Renal pelvis (tissue), 1 donor: ENCODE measurements at regions not wholly inside any gene's neighbourhood (a gene's known extent, or its start where the extent isn't known, plus 50 kb on each side); places are given as distances from the start of the nearest gene placed in this dataset.

Experiments used
- DNase-seq: peaks from one replicate; pipeline ENCODE4 v3.0.0-alpha.2; 2013

GRCh38 chr1:5598824-5599395, 393.3 kb downstream of the NPHP4 start:
- no peak for DNase-seq

GRCh38 chr1:5597991-5598823, 394.0 kb downstream of the NPHP4 start:
- no peak for DNase-seq

DNA sequence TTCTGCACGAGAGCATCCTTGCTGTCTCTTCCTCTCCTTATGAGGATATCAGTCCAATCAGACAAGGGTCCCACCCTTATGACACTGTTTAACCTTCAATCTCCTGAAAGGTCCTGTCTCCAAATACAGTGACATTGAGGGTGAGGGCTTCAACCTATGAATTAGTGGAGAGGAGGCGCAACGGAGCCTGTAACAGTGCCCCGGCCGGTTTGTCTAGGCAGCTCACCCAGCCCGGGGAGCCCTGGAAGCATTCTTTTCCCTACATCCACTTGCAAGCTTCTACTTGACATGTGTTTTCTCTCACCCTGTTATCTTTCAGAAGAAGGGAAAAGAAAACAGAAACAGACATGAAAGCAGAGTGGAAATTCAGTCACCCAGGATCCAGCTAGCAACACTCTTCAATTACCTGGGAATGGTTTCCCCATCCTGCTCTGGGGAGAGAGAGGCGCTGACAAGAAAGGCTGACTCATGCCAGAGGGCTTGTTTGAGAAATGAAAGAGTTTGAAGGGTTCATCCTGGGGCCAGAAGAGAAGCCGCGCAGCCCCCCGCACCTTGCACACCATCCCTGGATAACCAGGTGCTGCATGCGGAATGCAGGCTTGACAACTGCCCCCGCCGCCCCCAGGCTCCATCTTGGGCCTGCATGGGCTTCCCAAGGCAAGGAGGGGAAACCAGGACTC, 394.9 kb downstream of the NPHP4 start:
- no peak for DNase-seq

GRCh38 chr1:5596651-5597050, 395.6 kb downstream of the NPHP4 start:
- DNase-seq: no peak

DNA sequence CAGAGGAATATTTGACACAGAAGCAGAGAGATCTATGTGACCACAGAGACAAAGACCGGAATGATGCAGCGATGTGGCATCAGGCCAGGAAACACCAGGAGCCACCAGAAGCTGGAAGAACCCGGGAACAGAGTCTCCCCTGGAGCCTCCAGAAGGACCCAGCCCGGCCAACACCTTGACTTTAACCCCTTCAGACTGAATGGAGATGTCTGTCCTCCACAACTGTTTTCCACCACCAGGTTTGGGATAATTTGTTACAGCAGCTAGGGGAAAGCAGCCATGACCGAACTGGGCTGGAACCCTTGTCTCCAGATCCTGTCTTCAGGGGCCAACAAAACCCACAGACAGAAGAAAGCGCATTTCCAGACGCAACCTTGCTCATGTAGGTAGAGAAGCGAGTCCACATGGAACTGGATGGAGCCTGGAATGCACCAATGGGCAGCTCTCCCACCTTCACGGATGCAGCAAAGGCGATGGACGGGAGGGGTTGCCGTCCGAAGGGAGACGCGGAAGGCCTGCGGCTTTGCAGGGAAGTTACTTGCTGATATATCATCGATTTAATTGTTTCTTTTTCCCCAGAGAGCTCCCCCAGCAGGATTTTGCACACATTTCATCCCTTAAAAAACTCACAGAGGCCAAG, 396.6 kb downstream of the NPHP4 start:
- DNase-seq: no peak

- no peak for DNase-seq
Measured at GRCh38 chr1:5594056-5594956, 397.9 kb downstream of the NPHP4 start.

DNA sequence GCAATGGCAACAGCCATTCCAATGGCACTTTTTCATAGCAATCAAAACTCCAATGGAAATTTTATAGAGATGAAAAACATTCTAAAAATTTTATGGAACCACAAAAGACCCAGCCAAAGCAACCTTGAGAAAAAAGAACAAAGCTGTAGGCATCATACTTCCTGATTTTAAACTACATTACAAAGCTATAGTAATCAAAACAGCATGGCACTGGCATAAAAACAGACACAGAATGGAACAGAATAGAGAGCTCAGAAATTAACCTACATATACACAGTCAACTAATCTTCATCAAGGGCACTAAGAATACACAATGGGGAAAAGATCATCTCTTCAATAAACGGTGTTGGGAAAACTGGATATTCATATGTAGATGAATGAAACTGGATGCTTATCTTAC, 401.5 kb downstream of the NPHP4 start:
- no peak for DNase-seq

- no peak for DNase-seq
Measured at GRCh38 chr1:5586629-5587028, 405.6 kb downstream of the NPHP4 start.

- DNase-seq: no peak
Measured at GRCh38 chr1:5585256-5585655, 407.0 kb downstream of the NPHP4 start.

DNA sequence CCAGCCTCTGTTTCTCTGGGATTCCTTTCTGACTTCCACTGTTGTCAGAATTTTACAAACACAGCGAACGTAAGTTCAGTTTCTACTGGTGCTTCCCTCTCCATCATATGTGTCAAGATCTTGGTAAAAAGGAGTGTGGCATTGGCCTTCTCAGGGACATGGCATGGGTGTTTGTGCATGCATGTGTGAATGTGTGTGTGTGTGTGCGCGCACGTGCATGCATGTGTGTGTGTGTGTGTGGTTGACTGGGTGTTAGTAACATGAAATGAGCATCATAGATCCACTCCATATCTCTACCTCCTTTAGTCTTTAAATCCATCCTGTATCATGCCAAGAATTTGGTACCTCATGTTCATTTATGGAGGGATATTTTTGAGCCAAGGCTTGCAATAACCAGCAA, 411.3 kb downstream of the NPHP4 start:
- DNase-seq: no peak

DNA sequence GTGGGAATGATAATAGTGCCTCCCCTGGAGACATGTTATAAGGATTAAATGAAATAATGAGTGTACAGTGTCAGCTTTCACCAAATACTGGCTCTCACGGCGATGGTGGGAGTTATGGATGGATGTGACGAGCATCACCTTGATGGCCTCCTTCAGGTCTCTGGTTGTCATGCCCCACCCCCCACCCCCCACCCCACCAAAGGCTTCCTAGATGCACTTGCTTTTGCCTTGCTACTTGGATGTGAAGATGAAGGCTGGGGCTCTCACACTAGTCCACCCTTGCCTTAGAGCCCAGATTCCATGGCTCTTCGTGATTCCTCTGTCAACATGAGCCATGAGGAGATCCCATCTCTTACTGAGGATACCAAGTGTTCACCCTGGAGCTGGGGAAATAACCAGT, 412.3 kb downstream of the NPHP4 start:
- no peak for DNase-seq

- no peak for DNase-seq
Measured at GRCh38 chr1:5578690-5579089, 413.5 kb downstream of the NPHP4 start.

DNA sequence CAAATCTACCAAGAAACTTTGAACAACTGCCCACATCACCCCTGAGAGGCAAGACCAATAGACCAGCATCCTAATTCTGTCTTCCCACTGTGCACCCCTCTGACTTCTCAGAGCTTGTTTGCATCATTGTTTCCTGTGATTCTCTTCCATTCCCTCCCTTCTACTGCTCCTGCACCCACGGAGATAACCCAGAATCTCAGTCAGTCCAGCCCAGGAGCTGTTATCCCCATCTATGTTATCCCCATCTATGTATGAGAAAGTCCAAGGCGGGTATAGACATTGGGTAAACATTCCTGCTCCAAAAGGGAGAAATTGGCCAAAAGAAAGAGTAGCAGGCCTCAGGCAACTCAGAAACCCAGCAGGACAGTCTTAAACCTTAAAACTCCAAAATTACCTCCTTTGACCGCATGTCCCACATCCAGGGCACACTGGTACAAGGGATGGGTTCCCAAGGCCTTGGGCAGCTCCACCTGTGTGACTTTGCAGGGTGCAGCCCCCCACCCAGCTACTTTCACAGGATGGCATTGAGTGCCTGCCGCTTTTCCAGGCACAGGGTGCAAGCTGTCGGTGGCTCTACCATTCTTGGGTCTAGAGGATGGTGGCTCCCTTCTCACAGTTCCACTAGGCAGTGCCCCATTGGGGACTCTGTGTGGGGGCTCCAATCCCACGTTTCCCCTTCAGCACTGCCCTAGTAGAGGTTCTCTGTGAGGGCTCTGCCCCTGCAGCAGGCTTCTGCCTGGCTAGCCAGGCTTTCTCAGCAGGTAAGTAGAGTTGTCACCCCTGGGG, 414.8 kb downstream of the NPHP4 start:
- no peak for DNase-seq

- DNase-seq: no peak
Measured at GRCh38 chr1:5576673-5577065, 415.6 kb downstream of the NPHP4 start.

DNA sequence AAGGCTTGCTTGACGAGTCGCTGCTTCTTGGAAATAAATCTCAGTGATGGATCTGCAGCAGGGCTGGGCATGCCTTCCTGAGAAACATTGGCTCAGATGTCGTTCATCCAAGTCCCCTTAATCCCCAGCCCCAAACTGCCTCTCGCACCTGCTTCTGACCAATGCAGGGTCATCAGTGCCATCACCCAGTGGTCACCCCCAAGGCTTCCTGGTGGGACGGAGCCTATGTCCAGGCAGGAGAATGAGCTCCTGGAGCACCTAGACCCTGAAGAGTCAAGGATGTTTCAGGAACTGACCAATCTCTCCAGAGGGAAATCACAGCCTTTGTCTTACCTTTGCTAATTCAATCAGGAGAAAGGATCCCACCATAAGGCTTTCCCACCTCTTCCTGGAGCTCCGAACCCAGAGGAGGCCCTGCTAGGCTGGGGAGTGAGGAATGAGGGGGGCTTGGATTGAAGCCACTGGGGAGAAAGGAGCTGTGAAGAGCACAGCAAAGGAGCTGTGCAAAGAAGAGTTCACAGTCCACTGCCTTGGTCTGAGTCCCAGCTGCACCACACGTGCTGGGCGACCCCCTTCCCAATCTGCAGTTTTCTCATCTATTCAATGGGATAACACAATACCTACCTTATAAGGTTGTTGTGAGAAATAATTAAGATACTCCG, 416.1 kb downstream of the NPHP4 start:
- DNase-seq: no peak

DNA sequence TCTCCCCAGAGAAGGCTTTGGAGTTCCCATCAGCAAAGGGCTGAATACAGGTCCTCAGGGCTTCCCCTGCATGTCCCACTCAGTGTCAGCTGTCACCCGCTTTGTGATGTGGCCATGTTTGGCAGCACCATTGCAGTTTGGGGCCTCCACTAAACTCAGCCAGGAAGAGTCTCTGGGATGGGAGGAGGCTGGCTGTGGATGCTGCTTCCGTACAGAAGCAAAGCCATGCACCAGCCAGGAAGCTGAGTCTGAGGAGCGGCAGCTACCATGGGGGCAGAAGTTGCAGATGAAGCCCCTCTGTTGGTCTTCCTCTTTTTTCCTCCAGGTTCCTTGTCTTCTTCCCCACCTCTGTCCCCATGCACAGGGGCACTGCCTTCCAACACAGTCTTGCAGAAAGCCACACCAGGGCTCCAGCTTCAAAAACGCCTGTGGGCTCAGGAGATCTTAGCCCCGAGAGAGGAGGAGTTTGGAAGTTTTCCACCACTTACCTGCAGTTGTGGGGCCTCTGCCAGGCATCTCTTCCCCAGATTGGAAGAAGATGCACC, 416.8 kb downstream of the NPHP4 start:
- no peak for DNase-seq

DNA sequence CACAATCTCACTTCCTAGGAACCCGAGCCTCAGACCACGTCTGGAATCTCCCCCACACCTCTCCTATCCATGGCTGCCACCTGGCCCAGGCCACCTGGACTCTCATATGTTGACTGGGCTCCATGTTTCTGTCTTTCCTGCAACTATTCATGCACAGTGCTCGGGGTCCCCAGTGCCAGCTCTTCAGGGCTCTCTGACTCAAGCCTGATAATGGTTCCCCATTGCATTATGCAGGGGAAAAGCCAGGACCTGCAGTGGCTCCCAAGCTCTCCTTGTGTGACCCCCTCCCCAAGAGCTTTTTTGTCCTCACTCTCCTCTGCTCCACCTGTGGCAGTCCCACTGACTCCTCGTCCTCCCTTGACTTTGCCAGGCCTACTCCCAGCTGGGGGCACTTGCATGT, 417.6 kb downstream of the NPHP4 start:
- DNase-seq: no peak

DNA sequence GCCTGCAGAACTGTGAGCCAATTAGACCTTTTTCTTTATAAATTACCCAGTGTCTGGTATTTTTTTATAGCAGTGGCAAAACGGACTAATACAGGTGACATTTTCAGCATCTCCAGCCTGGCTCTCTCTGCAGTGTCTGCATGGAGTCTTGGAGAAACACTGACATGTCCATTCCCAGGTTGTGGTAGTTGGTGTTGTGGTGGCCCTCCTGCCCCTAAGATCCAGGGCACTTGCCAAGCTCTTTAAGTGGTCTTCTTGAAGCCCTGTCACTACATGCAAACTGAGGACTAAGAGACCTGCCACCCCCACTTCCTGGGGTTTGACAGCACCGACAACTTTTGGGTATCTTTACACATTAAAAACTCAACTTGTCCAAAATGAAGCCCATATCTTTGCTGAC, 419.4 kb downstream of the NPHP4 start:
- DNase-seq: no peak

DNA sequence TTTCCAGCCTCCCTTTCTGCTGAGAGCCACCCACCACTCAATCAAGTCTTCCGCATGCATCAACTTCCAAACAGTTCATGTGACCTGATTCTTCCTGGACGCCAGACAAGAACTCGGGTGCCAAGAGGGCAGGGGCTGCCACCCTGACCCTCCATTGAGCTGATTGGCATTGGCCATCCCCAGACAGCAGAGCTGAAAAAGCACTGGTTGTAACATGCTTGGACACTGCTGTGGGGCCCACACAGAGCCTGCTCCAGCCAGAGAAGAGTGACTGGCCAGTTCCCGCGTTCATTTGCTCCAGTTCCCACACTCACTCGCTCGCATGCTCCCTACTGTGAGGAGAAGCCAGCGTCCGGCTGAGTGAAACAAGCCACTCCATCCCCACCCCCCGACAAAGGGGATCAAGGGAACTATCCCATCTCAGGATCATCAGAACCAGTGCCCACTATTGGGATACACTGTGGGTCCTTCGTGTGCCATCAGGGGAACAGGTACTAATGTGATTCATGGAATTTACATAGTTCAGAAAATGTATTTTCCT, 420.3 kb downstream of the NPHP4 start:
- no peak for DNase-seq

DNA sequence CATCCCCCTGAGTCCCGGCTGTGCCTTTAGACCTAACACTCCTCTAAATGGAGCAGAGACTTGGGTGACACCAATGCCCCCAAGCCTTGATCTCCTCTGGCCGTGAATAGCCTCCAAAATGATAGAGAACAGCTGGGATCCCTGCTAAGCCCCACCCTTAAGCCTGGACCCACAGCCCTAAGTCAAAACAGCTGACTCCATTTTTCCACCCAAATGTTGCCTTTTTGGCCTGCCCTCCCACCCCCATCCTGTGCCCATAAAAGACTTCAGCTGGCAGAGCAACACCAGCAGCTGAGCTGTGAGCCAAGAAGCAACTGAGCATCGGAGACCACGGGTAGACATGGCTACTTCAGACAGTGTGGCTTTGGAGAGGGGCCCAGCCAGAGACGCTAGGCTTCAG, 420.8 kb downstream of the NPHP4 start:
- no peak for DNase-seq
